ENCODE measurements at regions not wholly inside any gene's neighbourhood (a gene's known extent, or its start where the extent isn't known, plus 50 kb on each side); places are given as distances from the start of the nearest gene placed in this dataset.

DNA sequence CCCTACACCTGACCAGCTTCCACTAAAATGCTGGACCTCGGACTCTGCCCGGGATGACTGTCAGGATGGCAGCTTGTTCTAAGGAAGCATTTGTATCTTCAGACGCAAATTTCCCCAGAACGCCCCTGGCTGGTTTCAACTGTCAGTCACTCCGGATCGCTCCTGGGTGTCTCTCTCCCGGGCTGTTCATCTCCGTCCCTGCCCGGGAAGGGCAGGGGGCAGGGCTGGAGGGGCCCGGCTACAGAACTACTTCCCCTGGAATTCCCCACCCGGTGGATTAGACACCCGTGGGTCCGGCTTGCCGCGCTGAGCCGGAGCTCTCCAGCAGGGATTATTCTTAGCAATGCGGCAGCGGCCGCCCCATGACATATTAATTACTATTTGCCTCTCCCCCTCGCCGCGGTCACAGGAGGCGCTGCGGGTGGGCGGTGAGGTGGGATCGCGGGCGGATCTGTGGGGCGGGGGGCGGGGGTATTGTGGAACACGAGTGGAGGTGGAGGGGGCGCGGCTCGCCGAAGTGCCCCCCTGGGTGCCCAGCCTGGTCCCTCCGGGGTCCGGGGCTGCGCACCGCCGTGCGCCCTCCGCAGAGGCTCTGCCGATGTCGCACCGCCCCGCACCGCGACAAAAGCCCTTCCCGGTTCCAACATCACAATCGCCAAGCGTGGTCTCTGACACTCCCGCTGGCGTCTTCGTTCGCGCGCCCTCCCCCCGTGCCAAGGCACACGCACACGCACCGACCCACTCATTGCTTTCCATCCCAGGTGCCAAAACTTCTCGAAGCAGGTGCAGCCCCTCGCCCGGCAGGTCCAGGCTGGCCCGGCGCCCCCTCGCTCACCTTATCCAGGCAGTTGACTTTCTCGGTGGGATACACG, 276.1 kb upstream of the NEBL start:
- DNase-seq (ENCODE audit: low read depth), result no peak

DNA sequence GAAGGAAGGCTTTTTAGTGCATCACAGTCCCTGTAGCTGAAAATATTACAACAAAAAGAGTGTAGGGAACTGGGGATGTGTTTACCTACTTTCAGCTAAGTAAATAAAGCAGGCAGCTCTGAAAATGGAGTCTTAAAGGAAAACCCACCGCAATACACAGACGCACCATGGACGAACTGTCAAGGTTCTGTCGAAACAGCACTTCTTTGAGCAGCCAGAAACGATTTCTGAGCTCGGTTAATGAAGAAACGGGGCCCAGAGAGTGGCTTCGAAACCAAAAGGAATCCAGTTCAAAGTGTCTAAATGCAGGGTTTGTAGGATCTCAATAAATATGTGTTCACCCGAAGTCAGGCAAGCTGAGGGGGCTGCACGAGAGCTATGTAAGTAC, 275.4 kb upstream of the NEBL start:
- no peak for DNase-seq (ENCODE audit: low read depth)

DNA sequence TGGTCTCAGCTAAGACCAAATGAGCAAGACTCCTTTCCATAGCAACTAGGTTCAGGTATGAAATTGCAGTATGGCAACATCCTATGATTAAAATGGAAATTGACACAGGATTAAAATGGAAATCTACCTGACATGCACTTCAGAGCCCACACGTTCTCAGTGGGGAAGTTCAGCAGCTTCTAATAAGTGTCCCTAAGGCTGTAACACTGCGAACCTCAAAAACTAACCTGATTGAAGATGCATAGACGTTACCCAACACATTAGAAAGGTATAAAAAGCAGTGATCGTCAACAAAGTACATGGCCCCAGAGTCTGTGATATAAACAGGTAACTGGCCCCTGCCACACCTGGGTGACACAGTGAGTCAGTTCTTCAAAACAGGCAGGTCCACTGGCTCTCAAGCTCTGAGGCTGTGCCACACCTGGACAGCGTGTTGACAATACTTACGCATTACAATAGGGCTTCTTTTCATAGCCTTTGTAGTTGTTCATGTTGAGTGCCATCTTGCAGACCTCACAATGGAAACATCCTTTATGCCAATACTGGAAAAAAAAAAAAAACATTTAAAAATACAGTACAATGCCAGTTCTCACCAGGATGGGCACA, 274.9 kb upstream of the NEBL start:
- no peak for DNase-seq (ENCODE audit: low read depth)

DNA sequence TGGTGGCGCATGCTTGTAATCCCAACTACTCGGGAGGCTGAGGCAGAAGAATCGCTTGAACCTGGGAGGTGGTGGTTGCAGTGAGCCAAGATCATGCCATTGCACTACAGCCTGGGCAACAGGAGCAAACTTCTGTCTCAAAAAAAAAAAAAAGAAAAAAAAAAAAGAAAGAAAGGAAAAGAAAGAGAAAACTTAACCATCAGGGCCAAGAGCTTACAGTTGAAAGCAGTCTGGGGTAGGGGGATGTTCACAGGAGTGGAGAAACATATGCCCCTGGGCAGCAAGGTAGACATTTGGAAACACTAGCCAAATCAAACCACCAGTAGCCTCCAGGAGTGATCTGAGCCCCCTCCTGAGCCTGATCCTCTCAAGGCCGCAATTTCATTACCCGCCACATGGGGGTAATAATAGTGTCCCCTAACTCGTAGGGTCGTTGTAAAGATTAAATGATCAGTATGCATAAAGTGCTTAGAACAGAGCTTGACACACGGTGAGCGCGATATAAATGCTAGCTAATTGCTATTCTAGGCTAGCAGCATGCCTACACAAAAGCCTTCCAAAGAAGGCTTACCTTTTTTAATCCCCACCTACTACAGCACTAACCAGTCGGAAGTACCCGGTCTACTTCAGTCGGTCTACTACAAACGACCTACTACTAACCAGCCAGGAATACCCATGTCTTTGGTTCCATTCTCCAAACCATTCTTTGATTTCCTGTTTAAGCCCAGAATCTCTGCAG, 274.3 kb upstream of the NEBL start:
- DNase-seq (ENCODE audit: low read depth), result no peak

DNA sequence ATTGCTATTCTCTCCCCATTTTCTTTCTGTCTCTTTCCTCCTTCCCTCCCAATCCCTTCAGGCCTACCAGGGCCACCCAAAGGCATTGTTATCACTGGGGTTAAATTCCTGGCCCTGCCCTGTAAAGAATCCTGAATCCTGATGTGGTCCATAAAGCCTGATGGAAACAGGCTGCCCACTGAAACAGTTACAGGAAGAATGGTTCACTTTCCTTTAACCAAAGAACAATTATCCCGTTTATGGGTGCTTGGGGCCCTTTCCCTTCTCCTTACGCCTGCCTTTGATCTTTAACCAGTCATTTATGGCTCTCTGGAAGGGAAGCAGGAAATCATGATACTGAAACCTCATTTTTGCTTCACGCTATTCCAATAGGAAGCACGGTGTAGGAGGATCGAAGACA, 273.1 kb upstream of the NEBL start:
- DNase-seq (ENCODE audit: low read depth), result no peak

DNA sequence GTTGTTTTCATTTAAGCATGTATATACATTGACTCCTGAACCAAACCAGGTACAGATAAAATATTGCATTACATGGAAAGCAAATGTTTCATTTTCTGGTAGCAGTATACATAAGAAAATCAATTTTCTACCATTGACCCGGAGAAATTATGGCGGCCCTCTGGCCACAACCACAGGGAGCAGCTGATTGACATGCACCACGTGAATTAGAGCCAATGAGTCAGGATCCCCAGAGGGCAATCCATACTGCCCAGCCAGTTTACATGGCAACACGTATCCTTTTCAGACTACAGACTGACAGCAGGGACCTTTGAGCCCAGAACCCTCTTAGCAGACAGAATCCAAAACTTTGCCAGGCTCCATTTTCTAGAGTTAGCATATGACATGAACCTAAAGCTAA, 272.2 kb upstream of the NEBL start:
- no peak for DNase-seq (ENCODE audit: low read depth)

DNA sequence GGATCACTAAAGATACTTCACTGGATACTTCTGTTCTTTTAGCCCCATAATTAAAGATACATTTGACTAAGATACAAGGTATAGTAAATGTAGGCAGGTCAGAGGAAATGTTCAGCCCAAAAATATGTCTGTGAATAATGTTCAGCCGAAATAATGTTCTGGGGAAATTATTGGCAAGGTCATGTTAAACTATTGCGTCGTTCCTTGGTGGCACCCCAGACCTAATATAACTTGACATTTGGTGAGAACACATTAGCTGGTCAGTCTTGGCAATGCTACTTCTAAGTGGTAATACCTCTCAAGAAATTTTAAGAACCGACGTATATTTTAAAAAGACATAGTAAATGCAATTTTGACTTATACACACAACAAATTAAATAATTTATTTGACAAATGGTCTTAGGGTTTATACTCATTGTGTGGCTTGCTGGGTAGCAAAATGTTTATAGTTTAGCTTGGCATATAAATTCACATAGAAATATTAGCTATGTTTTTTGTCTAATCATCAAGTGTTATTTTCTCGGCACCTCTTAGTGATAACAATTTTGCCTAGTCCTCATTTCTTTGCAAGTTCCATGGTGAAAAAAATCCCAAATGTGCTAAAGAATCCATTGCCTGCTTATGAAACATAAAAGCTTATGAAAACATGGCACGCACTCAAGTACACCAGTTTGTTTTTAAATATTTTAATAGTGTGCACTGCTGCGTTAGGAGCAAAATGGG, 270.3 kb upstream of the NEBL start:
- DNase-seq (ENCODE audit: low read depth), result no peak

DNA sequence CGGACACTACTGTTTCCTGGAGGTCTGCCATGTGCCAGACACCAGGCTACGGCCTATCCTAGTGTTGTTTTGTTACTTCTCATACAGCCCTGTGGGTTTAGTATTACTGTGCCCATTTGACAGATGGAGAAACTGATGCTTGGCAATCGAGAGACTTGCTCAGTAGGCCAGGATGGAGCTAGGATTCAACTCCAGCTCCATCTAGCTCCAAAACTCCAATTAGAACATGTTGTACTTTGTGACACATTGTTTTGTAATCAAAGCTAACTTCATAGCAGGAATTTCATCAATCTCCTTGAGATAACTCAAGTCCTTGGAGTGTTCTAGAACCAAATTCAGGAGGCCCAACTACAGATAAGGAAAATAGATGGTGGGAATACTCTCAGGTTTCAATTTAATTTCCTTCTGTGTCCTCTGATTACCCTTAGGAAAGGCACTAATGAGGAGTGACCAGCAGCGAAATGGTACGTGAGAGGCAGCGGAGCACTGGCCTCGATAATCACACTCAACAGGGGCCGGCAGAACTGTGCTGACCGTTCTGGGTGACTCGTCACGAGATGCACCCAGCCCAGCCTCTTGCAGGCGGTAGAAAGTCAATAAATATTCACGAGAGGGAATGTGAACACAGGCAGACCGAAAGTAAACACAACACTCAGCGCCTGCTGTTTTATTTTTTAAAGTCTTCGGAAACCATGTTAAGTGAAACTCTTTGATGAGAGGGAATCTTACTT, 269.6 kb upstream of the NEBL start:
- DNase-seq (ENCODE audit: low read depth), result no peak

DNA sequence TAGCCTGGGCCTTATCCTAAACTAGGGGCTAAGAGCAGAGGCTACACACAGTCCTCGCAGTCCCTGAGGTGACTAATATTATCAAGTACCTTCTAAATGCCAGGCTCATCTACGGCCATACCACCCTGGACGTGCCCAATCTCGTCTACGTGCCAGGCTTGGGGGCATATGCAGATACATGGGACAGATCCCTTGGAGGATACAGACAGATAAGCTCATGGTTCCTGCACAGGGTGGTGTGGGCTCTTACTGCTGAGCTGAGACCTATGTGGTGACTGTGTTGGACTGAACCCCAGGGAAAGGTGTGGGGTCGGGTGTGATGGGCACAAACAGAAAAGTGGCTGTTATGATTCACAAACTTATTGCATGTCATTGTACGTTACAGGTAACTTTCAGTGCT, 268.4 kb upstream of the NEBL start:
- DNase-seq (ENCODE audit: low read depth), result no peak

DNA sequence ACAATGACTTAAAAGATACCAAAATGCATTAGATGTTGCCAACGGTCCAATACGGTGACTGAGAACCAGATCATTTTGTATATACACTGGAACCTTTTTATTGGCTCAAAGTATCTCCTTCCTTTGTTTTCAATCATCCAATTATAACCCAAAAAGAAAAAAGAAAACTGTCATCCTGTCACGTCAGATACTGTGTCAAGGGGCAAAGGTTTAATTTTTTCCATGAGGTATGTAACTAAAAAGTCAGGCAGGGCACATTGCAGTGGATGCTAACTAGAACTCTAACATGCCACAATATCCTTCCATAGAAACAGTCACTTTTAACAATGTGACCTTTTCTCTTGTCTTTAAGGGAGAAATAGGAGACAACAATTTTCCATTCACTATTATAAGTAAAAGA, 267.6 kb upstream of the NEBL start:
- DNase-seq (ENCODE audit: low read depth), result no peak

DNA sequence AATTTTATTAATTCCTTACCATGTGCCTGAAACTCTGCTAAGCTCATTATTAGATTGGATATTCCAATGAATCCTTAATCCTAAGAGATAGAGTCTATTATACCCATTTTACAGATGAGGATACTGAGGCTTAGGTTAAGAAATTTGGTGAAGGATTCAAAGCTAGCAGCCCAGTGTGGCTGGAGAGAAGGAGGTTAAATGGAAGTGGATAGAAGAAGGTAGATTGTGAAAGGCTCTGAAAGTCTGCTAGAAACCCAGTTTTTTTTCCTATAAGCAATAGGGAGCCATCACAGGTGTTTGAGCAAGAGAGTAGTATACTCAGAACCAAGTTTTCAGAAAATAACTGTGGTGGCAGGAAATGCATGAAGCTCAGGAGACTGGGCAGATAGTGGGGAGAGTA, 265.8 kb upstream of the NEBL start:
- DNase-seq (ENCODE audit: low read depth), result no peak

DNA sequence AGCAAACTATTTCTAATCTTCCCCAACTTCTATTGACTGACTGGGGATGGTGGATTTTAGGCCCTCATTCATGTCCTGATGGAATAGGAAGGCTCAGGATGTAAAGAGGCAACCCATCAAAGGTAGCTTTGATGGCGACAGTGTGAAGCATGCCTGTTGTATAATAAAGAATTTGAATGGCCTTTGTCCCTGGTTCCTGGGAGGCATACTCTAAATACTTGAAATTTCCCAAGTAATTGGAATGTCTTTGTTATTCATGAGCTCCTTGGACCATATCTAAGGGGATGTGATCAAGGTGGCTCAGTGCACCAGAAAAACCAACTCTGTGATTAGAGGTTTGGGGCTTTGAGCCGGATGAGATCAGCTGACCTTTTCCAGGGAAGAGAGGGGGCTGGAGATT, 264.5 kb upstream of the NEBL start:
- no peak for DNase-seq (ENCODE audit: low read depth)

DNA sequence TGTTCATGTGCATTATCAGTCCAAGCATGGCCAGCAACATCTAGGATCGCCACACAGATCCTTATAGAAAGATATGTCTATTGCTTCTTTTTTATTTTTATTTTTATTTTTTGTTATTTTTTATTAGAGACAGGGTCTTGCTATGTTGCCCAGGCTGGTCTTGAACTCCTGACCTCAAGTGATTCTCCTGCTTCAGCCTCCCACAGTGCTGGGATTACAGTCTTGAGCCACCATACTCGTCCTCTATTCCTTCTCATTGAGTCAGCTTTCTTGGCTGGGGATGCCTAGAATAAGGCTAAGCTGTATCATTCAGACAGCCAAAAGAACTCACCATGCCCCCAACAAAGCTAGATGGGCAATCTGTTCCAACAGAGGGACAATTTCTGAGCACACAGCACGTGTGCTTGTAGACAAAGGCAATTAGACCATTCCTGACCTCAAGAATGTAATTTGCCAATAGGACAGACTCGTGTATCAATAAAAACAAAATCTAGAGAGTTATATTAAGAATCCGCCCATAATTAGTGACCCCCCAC, 264.0 kb upstream of the NEBL start:
- DNase-seq (ENCODE audit: low read depth), result no peak

DNA sequence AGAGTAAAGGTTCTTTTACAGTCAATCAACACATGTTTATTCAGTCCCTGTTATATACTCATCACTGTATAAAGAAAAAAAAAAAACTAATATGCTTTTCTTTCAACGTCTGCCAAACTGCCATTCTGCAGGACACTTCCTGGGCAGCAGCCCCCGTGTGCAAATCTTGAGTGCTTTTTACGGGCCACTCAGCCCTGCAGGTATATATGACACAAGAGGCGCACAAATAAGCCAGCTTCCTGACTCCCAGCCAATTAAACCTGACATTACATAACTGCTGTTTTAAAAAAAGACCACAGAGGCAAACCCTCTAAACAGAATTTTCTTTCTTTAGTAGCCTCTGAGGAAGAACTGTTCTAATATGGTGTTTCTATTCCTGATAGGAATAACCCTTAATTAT, 263.0 kb upstream of the NEBL start:
- no peak for DNase-seq (ENCODE audit: low read depth)

DNA sequence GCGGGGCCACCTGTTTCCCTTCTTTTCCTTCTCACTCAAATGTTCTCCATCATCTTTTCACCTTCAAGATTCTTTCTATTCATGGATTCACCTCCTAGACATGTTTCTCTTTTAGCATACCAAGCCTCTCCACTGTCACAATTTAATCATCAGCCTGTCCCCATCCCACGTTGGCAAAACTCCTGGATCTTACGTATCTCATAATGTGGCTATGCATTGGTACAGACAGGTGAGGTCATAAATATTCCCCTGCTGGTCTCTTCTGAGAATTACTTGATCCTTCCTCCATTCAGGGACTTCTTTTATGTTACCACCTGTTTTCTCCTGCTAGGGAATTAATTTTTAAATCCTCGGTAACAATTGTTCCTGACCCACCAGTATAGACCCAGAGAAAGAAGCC, 262.6 kb upstream of the NEBL start:
- no peak for DNase-seq (ENCODE audit: low read depth)

DNA sequence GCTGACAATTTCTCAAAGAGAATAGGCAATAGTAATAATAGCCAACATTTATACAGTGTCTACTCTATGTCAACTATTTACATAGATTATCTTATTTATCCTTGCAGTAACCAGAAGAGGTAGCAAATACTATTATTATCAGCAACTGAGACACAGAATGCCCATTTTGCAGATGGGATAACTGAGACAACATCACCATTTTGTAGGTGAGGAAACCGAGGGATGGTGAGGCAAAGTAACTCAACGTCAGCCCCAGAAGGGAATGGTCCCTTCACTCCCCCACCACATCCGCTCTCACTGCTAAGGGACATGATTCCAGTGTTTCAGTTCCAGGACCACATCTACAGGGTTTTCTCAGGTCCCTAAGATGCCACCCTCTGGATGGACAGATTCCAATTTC, 261.2 kb upstream of the NEBL start:
- DNase-seq (ENCODE audit: low read depth), result no peak

DNA sequence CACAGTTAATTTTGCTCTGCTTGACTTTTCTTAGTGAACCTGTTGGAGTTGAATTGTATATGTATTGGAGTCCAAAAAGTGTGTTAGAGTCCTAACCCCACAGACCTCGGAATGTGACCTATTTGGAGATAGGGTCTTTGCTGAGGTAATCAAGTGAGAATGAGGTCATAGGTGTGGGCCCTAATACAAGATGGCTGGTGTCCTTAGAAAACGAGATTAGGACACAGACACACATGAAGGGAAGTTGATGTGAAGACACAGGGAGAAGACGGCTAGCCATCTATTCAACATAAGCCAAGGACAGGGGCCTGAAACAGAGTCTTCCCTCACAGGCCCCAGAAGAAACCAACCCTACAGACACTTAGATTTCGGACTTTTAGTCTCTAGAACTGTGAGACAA, 260.6 kb upstream of the NEBL start:
- DNase-seq (ENCODE audit: low read depth), result no peak

DNA sequence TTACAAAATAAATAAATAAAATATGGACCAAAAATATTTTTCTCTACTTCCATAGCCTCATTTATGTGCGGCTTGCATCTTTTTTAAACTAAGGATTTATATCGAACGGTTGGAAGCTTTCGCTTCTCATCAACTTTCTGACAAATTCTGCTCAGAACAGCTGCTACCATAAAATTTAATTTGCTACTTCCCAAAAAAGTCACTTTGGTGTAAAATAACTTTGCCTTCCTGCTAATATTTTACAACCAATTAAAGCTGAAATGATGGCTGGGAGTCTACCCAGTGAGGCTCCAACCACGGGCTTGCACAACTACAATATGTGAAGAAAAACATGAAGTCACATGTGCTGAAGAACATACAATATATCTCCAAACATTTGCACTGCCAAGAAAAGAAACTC, 253.1 kb upstream of the NEBL start:
- DNase-seq (ENCODE audit: low read depth), result no peak

DNA sequence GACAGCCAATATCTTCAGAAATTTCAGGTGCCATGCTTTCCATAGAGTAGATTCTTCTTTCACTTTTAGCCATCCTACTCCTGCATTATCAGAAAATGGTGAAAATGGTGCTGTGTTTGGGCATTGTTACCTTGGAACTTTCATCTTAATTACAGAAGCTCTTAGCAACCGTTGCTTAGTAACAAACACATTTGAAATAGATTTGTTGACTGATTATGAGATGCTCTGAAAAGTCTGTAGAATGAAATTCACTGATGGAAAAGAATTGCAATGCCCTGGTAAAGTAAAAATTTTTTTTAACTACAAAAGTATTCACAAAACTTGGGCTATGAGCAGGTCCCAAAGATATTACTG, 249.3 kb upstream of the NEBL start:
- DNase-seq (ENCODE audit: low read depth), result no peak

DNA sequence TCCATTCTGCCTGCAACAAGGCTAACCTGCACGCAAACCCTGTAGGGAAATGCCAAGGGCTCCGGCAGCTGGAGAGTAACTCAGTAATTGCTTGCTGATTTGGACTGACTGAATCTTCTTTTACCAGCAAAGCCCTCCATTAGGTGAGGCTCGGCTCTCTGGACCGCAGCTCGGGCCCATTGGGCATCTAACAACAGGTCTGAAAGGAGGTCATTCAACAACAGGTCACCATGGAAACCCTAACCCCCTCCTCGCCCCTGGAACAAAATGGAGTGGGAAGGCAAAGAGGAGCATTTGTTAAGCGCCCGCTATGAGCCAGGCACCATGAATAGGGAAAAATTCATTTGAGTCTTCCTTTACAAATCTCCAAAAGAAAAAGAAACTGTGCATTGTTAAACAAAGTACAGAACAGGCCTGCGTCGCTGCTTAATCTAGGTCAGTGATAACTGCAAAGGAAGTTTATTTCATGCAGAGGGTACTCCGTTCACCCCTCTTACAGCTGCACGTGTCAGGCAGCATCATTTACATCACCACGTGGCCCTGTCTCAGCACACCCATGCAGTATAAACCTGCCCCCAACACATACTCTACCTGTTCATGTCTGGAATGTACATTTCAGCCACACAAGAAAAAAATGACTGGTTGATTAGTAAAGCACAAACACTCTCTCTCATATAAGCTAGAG, 248.8 kb upstream of the NEBL start:
- no peak for DNase-seq (ENCODE audit: low read depth)

DNA sequence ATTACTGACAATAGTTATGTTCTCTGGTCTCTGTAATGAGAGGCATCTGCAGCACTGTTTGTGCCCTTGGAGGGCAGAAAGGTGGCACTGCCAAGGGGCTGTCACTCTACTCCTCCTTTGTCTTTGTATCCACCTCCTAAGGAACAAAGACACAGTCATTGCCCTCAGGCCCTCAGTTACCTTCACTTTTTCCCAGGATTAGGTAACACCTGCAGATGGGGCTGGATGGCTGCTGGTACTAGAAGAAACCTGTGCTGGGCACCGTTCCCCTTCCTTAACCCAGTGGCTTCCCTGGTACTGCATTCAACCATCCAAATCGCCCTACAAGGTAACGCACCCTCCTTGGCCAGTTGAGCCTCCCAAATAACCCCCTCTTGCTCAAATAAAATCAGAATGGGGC, 246.9 kb upstream of the NEBL start:
- DNase-seq (ENCODE audit: low read depth), result no peak
